MCF 10A (cell line): ENCODE measurements at regions not wholly inside any gene's neighbourhood (a gene's known extent, or its start where the extent isn't known, plus 50 kb on each side); places are given as distances from the start of the nearest gene placed in this dataset.

Experiments used
- BruUV-seq: library from RNA; stranded (reverse); fragments of 400-500 nt; replicated peaks from 2 replicates; lab custom pipeline; 2021; lab: Mats Ljungman, UMichigan
- CTCF ChIA-PET: fragments of 300-600 bp; sonication (Branson Sonifier 250); formaldehyde crosslinking; extraction: SDS; loops from one replicate; lab custom pipeline; 2021; ENCODE audit warnings: antibody characterized with exemption, inconsistent platforms; lab: Yijun Ruan, JAX
- POLR2A ChIA-PET: fragments of 300-600, 350-650 bp; sonication (Branson Sonifier 250); formaldehyde crosslinking; extraction: SDS; loops from one replicate; lab custom pipeline; 2020; ENCODE audit warnings: antibody characterized with exemption, inconsistent platforms; lab: Yijun Ruan, JAX
- DNase-seq: peaks from one replicate; pipeline ENCODE4 v3.0.0-alpha.2; 2018; ENCODE audit not compliant: unreplicated experiment
- H3K27ac Mint-ChIP-seq: one replicate; pipeline ENCODE4 v1.8.0; 2022; ENCODE audit warnings: mild to moderate bottlenecking, low read depth, mixed read lengths; ENCODE audit not compliant: unreplicated experiment
- H3K27me3 Mint-ChIP-seq: one replicate; pipeline ENCODE4 v1.8.0; 2022; ENCODE audit warnings: mixed read lengths; ENCODE audit not compliant: insufficient read depth, unreplicated experiment
- H3K36me3 Mint-ChIP-seq: one replicate; pipeline ENCODE4 v1.8.0; 2022; ENCODE audit warnings: mild to moderate bottlenecking, moderate library complexity, mixed read lengths; ENCODE audit not compliant: insufficient read depth, unreplicated experiment
- H3K4me1 Mint-ChIP-seq: one replicate; pipeline ENCODE4 v1.8.0; 2022; ENCODE audit warnings: mixed read lengths; ENCODE audit not compliant: insufficient read depth, unreplicated experiment
- H3K4me3 Mint-ChIP-seq: one replicate; pipeline ENCODE4 v1.8.0; 2022; ENCODE audit warnings: mild to moderate bottlenecking, moderate library complexity, mixed read lengths; ENCODE audit not compliant: unreplicated experiment
- H3K9me3 Mint-ChIP-seq: one replicate; pipeline ENCODE4 v1.8.0; 2022; ENCODE audit warnings: mixed read lengths; ENCODE audit not compliant: unreplicated experiment
- CTCF ChIP-seq: fragments of 200-600 bp; IDR thresholded peaks from one replicate; pipeline ENCODE4 v1.8.0; 2022; ENCODE audit warnings: antibody characterized with exemption, mild to moderate bottlenecking; ENCODE audit not compliant: unreplicated experiment
- intact Hi-C: fragments of 100-400 bp; cut with micrococcal nuclease; formaldehyde crosslinking; loops from 2 replicates; pipeline ENCODE4 v1.14.1; 2022

- CTCF ChIA-PET: interaction anchor here (0.6 kb wide), 1 partner anchor 12 kb away, joined by 4 read pairs; no protein-coding TSS in a partner anchor
Measured at GRCh38 chr12:19908830-19909229, 459.5 kb upstream of the PDE3A start.

GRCh38 chr12:19909418-19909817, 458.9 kb upstream of the PDE3A start:
- CTCF ChIA-PET: interaction anchor here (1.3 kb wide), 1 partner anchor 170 kb away, joined by 4 read pairs; no protein-coding TSS in a partner anchor
- no TSS peak for BruUV-seq
- Mint-ChIP-seq H3K4me3 (no peak overlapping the region), H3K9me3 (no peaks in the 10 kb centered on the region), H3K4me1 (no peaks in the 10 kb centered on the region), H3K27ac (no peak overlapping the region), H3K36me3 (no peaks in the 10 kb centered on the region), H3K27me3 (peaks cover 79% of the 10 kb centered on the region)
- no peak for TF ChIP-seq CTCF
- POLR2A ChIA-PET: no interaction called here
- no peak for DNase-seq
- intact Hi-C loops: no loop called here

More at GRCh38 chr12:19908830-19909229, 459.5 kb upstream of the PDE3A start:
- Mint-ChIP-seq H3K4me3 (no peak overlapping the region), H3K36me3 (no peaks in the 10 kb centered on the region), H3K27me3 (peaks cover 73% of the 10 kb centered on the region), H3K9me3 (no peaks in the 10 kb centered on the region), H3K4me1 (no peaks in the 10 kb centered on the region), H3K27ac (no peak overlapping the region)
- intact Hi-C loops: no loop called here
- no peak for TF ChIP-seq CTCF
- BruUV-seq: no TSS peak
- POLR2A ChIA-PET: no interaction called here
- no peak for DNase-seq

GRCh38 chr12:19910681-19911080, 457.7 kb upstream of the PDE3A start:
- Mint-ChIP-seq H3K27me3 (peaks cover 84% of the 10 kb centered on the region), H3K36me3 (no peaks in the 10 kb centered on the region), H3K27ac (no peak overlapping the region), H3K9me3 (no peaks in the 10 kb centered on the region), H3K4me1 (no peaks in the 10 kb centered on the region), H3K4me3 (no peak overlapping the region)
- intact Hi-C loops: no loop called here
- no peak for TF ChIP-seq CTCF
- CTCF ChIA-PET: no interaction called here
- no peak for DNase-seq
- POLR2A ChIA-PET: no interaction called here
- no TSS peak for BruUV-seq

GRCh38 chr12:19912991-19913390, 455.3 kb upstream of the PDE3A start:
- no peaks in the 10 kb centered on the region for H3K9me3 Mint-ChIP-seq
- H3K4me3 Mint-ChIP-seq: no peak overlapping the region
- H3K27me3 Mint-ChIP-seq: peaks cover 91% of the 10 kb centered on the region
- DNase-seq: no peak
- no peak for TF ChIP-seq CTCF
- CTCF ChIA-PET: interaction anchor here (0.9 to 2.2 kb wide), 6 partner anchors 10 to 307 kb away, joined by 3 to 8 read pairs (median 4); no protein-coding TSS in a partner anchor
- no TSS peak for BruUV-seq
- H3K36me3 Mint-ChIP-seq: no peaks in the 10 kb centered on the region
- POLR2A ChIA-PET: no interaction called here
- no peak overlapping the region for H3K27ac Mint-ChIP-seq
- H3K4me1 Mint-ChIP-seq: no peaks in the 10 kb centered on the region
- intact Hi-C loops: no loop called here
